ENCODE measurements at regions not wholly inside any gene's neighbourhood (a gene's known extent, or its start where the extent isn't known, plus 50 kb on each side); places are given as distances from the start of the nearest gene placed in this dataset.

GRCh38 chr10:75294031-75294437 lies 58.3 kb upstream of the COMTD1 start:
- H3K36me3 ChIP-seq = no peaks in the 10 kb centered on the region
- peak overlapping the region; percentile 86 to 91 (median 88) for H3K27ac ChIP-seq (replicated peaks in 1 of 4)
- H3K27me3 ChIP-seq = no peaks in the 10 kb centered on the region
- H3K9me3 ChIP-seq = peaks cover 0 to 6% (median 0%) of the 10 kb centered on the region in 4 donors
- no peak for DNase-seq (ENCODE audit: extremely low spot score)
- peak in 1 of 2 donors; percentile 10 for TF ChIP-seq POLR2AphosphoS5 (IDR thresholded peaks at IDR 0.05)
- no peak for TF ChIP-seq POLR2A (IDR thresholded peaks at IDR 0.05; ENCODE audit: low read depth)
- H3K4me3 ChIP-seq = peak overlapping the region; percentile 55 to 69 (median 64)
- WGBS = 24% methylated on average over 8 of the region's 8 CpGs
- peaks cover 20 to 44% (median 39%) of the 10 kb centered on the region in 4 donors for H3K4me1 ChIP-seq
- intact Hi-C loops (cut with DNase I) = loop anchor here (10.0 kb wide), 1 partner anchor 361 kb away; no protein-coding TSS in a partner anchor

- Histone ChIP-seq H3K9me3 (peaks cover 0 to 6% (median 0%) of the 10 kb centered on the region in 4 donors), H3K4me1 (peaks cover 20 to 44% (median 39%) of the 10 kb centered on the region in 4 donors), H3K4me3 (no peak overlapping the region), H3K36me3 (no peaks in the 10 kb centered on the region), H3K27me3 (no peaks in the 10 kb centered on the region), H3K27ac (replicated peaks in 1 of 4) (peak overlapping the region; percentile 86 to 91 (median 88))
- DNase-seq (ENCODE audit: extremely low spot score) = no peak
- WGBS = 93% methylated on average over 3 of the region's 3 CpGs
- intact Hi-C loops (cut with DNase I) = loop anchor here (10.0 kb wide), 1 partner anchor 361 kb away; no protein-coding TSS in a partner anchor
- no peak for TF ChIP-seq POLR2A (IDR thresholded peaks at IDR 0.05; ENCODE audit: low read depth)
- no peak for TF ChIP-seq CTCF (IDR thresholded peaks at IDR 0.05)
- no peak for TF ChIP-seq EP300 (IDR thresholded peaks at IDR 0.05)
- TF ChIP-seq POLR2AphosphoS5 (IDR thresholded peaks at IDR 0.05) = no peak
Observed at GRCh38 chr10:75293446-75293820, 57.7 kb upstream of the COMTD1 start.

GRCh38 chr10:75292794-75293445 lies 57.2 kb upstream of the COMTD1 start:
- WGBS = 97% methylated on average over 10 of the region's 10 CpGs
- intact Hi-C loops (cut with DNase I) = loop anchor here (10.0 kb wide), 1 partner anchor 362 kb away; no protein-coding TSS in a partner anchor
- no peak for DNase-seq (ENCODE audit: extremely low spot score)

GRCh38 chr10:75291805-75292204 lies 56.0 kb upstream of the COMTD1 start:
- no peaks in the 10 kb centered on the region for H3K36me3 ChIP-seq
- DNase-seq (ENCODE audit: extremely low spot score) = no peak
- 71% methylated on average over 1 of the region's 1 CpG for WGBS
- peaks cover 20 to 49% (median 31%) of the 10 kb centered on the region in 4 donors for H3K4me1 ChIP-seq
- H3K9me3 ChIP-seq = peaks cover 0 to 6% (median 0%) of the 10 kb centered on the region in 4 donors
- no peak for TF ChIP-seq POLR2AphosphoS5 (IDR thresholded peaks at IDR 0.05)
- no peak for TF ChIP-seq EP300 (IDR thresholded peaks at IDR 0.05)
- TF ChIP-seq CTCF (IDR thresholded peaks at IDR 0.05) = no peak
- TF ChIP-seq POLR2A (IDR thresholded peaks at IDR 0.05; ENCODE audit: low read depth) = no peak
- H3K27me3 ChIP-seq = no peaks in the 10 kb centered on the region
- intact Hi-C loops (cut with DNase I) = loop anchor here (10.0 kb wide), 1 partner anchor 363 kb away; no protein-coding TSS in a partner anchor
- no peak overlapping the region for H3K4me3 ChIP-seq
- no peak overlapping the region for H3K27ac ChIP-seq (replicated peaks in 1 of 4)

More at GRCh38 chr10:75292794-75293445, 57.2 kb upstream of the COMTD1 start:
- Histone ChIP-seq H3K9me3 (peaks cover 0 to 6% (median 0%) of the 10 kb centered on the region in 4 donors), H3K27me3 (no peaks in the 10 kb centered on the region), H3K4me3 (no peak overlapping the region), H3K27ac (replicated peaks in 1 of 4) (no peak overlapping the region), H3K36me3 (no peaks in the 10 kb centered on the region), H3K4me1 (peaks cover 20 to 45% (median 39%) of the 10 kb centered on the region in 4 donors)
- no peak for TF ChIP-seq EP300 (IDR thresholded peaks at IDR 0.05)
- no peak for TF ChIP-seq CTCF (IDR thresholded peaks at IDR 0.05)
- no peak for TF ChIP-seq POLR2AphosphoS5 (IDR thresholded peaks at IDR 0.05)

GRCh38 chr10:75288140-75288711 lies 52.5 kb upstream of the COMTD1 start:
- no peaks in the 10 kb centered on the region for H3K36me3 ChIP-seq
- 98% methylated on average over 6 of the region's 6 CpGs for WGBS
- H3K27me3 ChIP-seq = no peaks in the 10 kb centered on the region
- peaks cover 0 to 6% (median 0%) of the 10 kb centered on the region in 4 donors for H3K9me3 ChIP-seq
- no peak overlapping the region for H3K4me3 ChIP-seq
- peaks cover 11 to 34% (median 14%) of the 10 kb centered on the region in 4 donors for H3K4me1 ChIP-seq
- H3K27ac ChIP-seq (replicated peaks in 1 of 4) = no peak overlapping the region
- TF ChIP-seq POLR2AphosphoS5 (IDR thresholded peaks at IDR 0.05) = no peak
- no peak for TF ChIP-seq CTCF (IDR thresholded peaks at IDR 0.05)
- TF ChIP-seq EP300 (IDR thresholded peaks at IDR 0.05) = no peak
- no peak for TF ChIP-seq POLR2A (IDR thresholded peaks at IDR 0.05; ENCODE audit: low read depth)
- DNase-seq (ENCODE audit: extremely low spot score) = peak; percentile 57
- intact Hi-C loops (cut with DNase I) = no loop called here

Measured in esophagus muscularis mucosa (tissue), 4 donors.